Gastrocnemius medialis (tissue), 4 donors: ENCODE measurements at regions not wholly inside any gene's neighbourhood (a gene's known extent, or its start where the extent isn't known, plus 50 kb on each side); places are given as distances from the start of the nearest gene placed in this dataset.

Experiments used
- POLR2A ChIP-seq, 2 donors: fragments of 450-650 bp; IDR thresholded peaks; one replicate each; pipeline ENCODE4 v1.6.1; 2017; ENCODE audit warnings: antibody characterized with exemption in 2 of 2, mild to moderate bottlenecking in 2 of 2, moderate library complexity in 2 of 2
- TF ChIP-seq, protein P1 (sequence below), 5 experiments: fragments of 450-650 bp in 3 of 5; fragments of 200-600 bp in 2 of 5; sonication (generic) in 2 of 5; IDR thresholded peaks in 4 of 5; conservative IDR thresholded peaks in 1 of 5; 1 replicate in 4 of 5; 2 replicates in 1 of 5; pipeline ENCODE4 v1.5.1; 2016 to 2019; ENCODE audit warnings: antibody characterized with exemption in 5 of 5, mild to moderate bottlenecking in 3 of 5, moderate library complexity in 3 of 5

DNA sequence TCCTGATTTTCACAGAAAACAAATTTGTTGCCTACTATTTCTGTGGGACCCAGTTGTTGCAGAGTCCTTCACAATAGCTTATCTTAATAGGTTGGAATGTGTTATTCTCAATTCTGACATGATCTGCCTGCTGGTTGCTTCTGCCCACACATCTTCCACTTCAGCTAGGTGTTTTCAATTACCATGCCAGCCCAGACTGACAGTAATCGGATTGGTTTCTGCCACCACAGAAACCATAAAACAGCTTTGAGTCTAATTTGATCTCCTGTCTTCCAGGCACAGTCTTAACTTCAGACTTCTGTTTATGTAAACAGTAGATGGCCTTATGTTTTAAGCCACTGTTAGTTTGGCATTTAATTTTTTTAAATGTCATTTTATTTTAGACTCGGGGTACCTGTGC is 248.2 kb upstream of the RBMS1 start:
- TF ChIP-seq, protein P1, sequence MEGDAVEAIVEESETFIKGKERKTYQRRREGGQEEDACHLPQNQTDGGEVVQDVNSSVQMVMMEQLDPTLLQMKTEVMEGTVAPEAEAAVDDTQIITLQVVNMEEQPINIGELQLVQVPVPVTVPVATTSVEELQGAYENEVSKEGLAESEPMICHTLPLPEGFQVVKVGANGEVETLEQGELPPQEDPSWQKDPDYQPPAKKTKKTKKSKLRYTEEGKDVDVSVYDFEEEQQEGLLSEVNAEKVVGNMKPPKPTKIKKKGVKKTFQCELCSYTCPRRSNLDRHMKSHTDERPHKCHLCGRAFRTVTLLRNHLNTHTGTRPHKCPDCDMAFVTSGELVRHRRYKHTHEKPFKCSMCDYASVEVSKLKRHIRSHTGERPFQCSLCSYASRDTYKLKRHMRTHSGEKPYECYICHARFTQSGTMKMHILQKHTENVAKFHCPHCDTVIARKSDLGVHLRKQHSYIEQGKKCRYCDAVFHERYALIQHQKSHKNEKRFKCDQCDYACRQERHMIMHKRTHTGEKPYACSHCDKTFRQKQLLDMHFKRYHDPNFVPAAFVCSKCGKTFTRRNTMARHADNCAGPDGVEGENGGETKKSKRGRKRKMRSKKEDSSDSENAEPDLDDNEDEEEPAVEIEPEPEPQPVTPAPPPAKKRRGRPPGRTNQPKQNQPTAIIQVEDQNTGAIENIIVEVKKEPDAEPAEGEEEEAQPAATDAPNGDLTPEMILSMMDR (IDR thresholded peaks at IDR 0.05 in 4 of 5, conservative IDR thresholded peaks at IDR 0.05 in 1 of 5): no peak
- TF ChIP-seq POLR2A (IDR thresholded peaks at IDR 0.05): no peak
